ENCODE measurements at regions not wholly inside any gene's neighbourhood (a gene's known extent, or its start where the extent isn't known, plus 50 kb on each side); places are given as distances from the start of the nearest gene placed in this dataset.
"Not testable (repeated sequence)": the region's sequence is repeated elsewhere in the genome, so short reads cannot be mapped to it uniquely, and the experiment has no call there.

- no peak for TF ChIP-seq CTCF (IDR thresholded peaks at IDR 0.05)
- no peaks in the 10 kb centered on the region for H3K36me3 Mint-ChIP-seq (ENCODE audit: low read depth)
- no peak overlapping the region for H3K4me3 Mint-ChIP-seq
- no peak for DNase-seq
- H3K27me3 Mint-ChIP-seq (ENCODE audit: insufficient read depth) = no peaks in the 10 kb centered on the region
- no peak overlapping the region for H3K27ac Mint-ChIP-seq
- H3K4me1 Mint-ChIP-seq (ENCODE audit: low read depth) = no peaks in the 10 kb centered on the region
- peaks cover 39% of the 10 kb centered on the region for H3K9me3 Mint-ChIP-seq
These were observed 245.5 kb downstream of the ADGRD1 start for GRCh38 chr12:131199221-131199620.

GRCh38 chr12:131201912-131202311 lies 248.2 kb downstream of the ADGRD1 start:
- not testable (repeated sequence) for H3K4me3 Mint-ChIP-seq; H3K36me3 Mint-ChIP-seq (ENCODE audit: low read depth); H3K27me3 Mint-ChIP-seq (ENCODE audit: insufficient read depth); H3K27ac Mint-ChIP-seq; H3K4me1 Mint-ChIP-seq (ENCODE audit: low read depth); DNase-seq
- H3K9me3 Mint-ChIP-seq = peaks cover 42% of the 10 kb centered on the region

GRCh38 chr12:131202592-131203378 lies 249.1 kb downstream of the ADGRD1 start:
- no peaks in the 10 kb centered on the region for H3K4me1 Mint-ChIP-seq (ENCODE audit: low read depth)
- DNase-seq = no peak
- no peaks in the 10 kb centered on the region for H3K36me3 Mint-ChIP-seq (ENCODE audit: low read depth)

GRCh38 chr12:131203666-131204415 lies 250.1 kb downstream of the ADGRD1 start:
- H3K27ac Mint-ChIP-seq = no peak overlapping the region
- no peaks in the 10 kb centered on the region for H3K4me1 Mint-ChIP-seq (ENCODE audit: low read depth)
- DNase-seq = no peak
- H3K4me3 Mint-ChIP-seq = no peak overlapping the region
- no peak for TF ChIP-seq CTCF (IDR thresholded peaks at IDR 0.05)
- H3K36me3 Mint-ChIP-seq (ENCODE audit: low read depth) = no peaks in the 10 kb centered on the region
- H3K27me3 Mint-ChIP-seq (ENCODE audit: insufficient read depth) = no peaks in the 10 kb centered on the region
- peaks cover 34% of the 10 kb centered on the region for H3K9me3 Mint-ChIP-seq

More at GRCh38 chr12:131202592-131203378, 249.1 kb downstream of the ADGRD1 start:
- Mint-ChIP-seq H3K9me3 (peaks cover 35% of the 10 kb centered on the region), H3K27me3 (ENCODE audit: insufficient read depth) (no peaks in the 10 kb centered on the region), H3K27ac (no peak overlapping the region), H3K4me3 (no peak overlapping the region)
- TF ChIP-seq CTCF (IDR thresholded peaks at IDR 0.05) = no peak

- H3K36me3 Mint-ChIP-seq (ENCODE audit: low read depth) = no peaks in the 10 kb centered on the region; the same call in 1 of the 2 replicates
- no peak for DNase-seq
- H3K4me3 Mint-ChIP-seq = no peak overlapping the region
These were observed 250.9 kb downstream of the ADGRD1 start for GRCh38 chr12:131204416-131205274.

GRCh38 chr12:131205275-131205933 lies 251.7 kb downstream of the ADGRD1 start:
- H3K9me3 Mint-ChIP-seq = peaks cover 43% of the 10 kb centered on the region
- not testable (repeated sequence) for H3K4me3 Mint-ChIP-seq; DNase-seq; H3K36me3 Mint-ChIP-seq (ENCODE audit: low read depth); H3K4me1 Mint-ChIP-seq (ENCODE audit: low read depth); H3K27me3 Mint-ChIP-seq (ENCODE audit: insufficient read depth); H3K27ac Mint-ChIP-seq

More at GRCh38 chr12:131204416-131205274, 250.9 kb downstream of the ADGRD1 start:
- TF ChIP-seq CTCF (IDR thresholded peaks at IDR 0.05) = no peak
- no peaks in the 10 kb centered on the region for H3K4me1 Mint-ChIP-seq (ENCODE audit: low read depth)
- no peaks in the 10 kb centered on the region for H3K27me3 Mint-ChIP-seq (ENCODE audit: insufficient read depth)
- H3K27ac Mint-ChIP-seq = no peak overlapping the region
- peaks cover 42% of the 10 kb centered on the region for H3K9me3 Mint-ChIP-seq

GRCh38 chr12:131206630-131207299 lies 253.1 kb downstream of the ADGRD1 start:
- not testable (repeated sequence) for H3K4me3 Mint-ChIP-seq; H3K27me3 Mint-ChIP-seq (ENCODE audit: insufficient read depth); H3K36me3 Mint-ChIP-seq (ENCODE audit: low read depth); H3K27ac Mint-ChIP-seq; DNase-seq; H3K4me1 Mint-ChIP-seq (ENCODE audit: low read depth)
- H3K9me3 Mint-ChIP-seq = peaks cover 49% of the 10 kb centered on the region

GRCh38 chr12:131207300-131207660 lies 253.6 kb downstream of the ADGRD1 start:
- H3K9me3 Mint-ChIP-seq = peaks cover 49% of the 10 kb centered on the region
- H3K4me1 Mint-ChIP-seq (ENCODE audit: low read depth); H3K36me3 Mint-ChIP-seq (ENCODE audit: low read depth); H3K4me3 Mint-ChIP-seq; H3K27me3 Mint-ChIP-seq (ENCODE audit: insufficient read depth); DNase-seq; H3K27ac Mint-ChIP-seq: not testable (repeated sequence)
